ENCODE measurements at regions not wholly inside any gene's neighbourhood (a gene's known extent, or its start where the extent isn't known, plus 50 kb on each side); places are given as distances from the start of the nearest gene placed in this dataset.

- H3K4me1 ChIP-seq (ENCODE audit: control insufficient read depth in 1 of 2, insufficient read depth in 2 of 2, low read length in 2 of 2) = no peaks in the 10 kb centered on the region
- H3K4me2 ChIP-seq (ENCODE audit: low read length) = no peak overlapping the region
- H2AFZ ChIP-seq (ENCODE audit: low read depth, low read length, poor library complexity, severe bottlenecking) = no peak overlapping the region
- no peaks in the 10 kb centered on the region for H3K9me2 ChIP-seq (ENCODE audit: insufficient read depth)
- H3K9me3 ChIP-seq (ENCODE audit: control insufficient read depth in 1 of 2, insufficient read depth in 1 of 2, low read depth in 1 of 2, low read length in 2 of 2) = no peaks in the 10 kb centered on the region
- no peaks in the 10 kb centered on the region for H4K20me1 ChIP-seq (ENCODE audit: insufficient read depth)
- POLR2A ChIA-PET = no interaction called here
- intact Hi-C loops (cut with micrococcal nuclease) = no loop called here
- no peak overlapping the region for H3K9ac ChIP-seq (ENCODE audit: low read length)
- DNase-seq (ENCODE audit: low read depth, low spot score) (no peak), ATAC-seq (no peak)
- CTCF ChIA-PET = no interaction called here
- no peak overlapping the region for H3K4me3 ChIP-seq (replicated peaks in 1 of 2; ENCODE audit: low read depth in 1 of 2, low read length in 2 of 2)
- RAD21 ChIA-PET (ENCODE audit: low non-redundant PET in 1 of 2, low total read pairs in 2 of 2, uncharacterized antibody in 2 of 2, unreplicated experiment in 2 of 2) = no interaction called here
- H3K79me2 ChIP-seq (ENCODE audit: insufficient read depth, low read length) = no peaks in the 10 kb centered on the region
- no peaks in the 10 kb centered on the region for H3K36me3 ChIP-seq (ENCODE audit: control insufficient read depth in 1 of 2, insufficient read depth in 2 of 2, low read length in 2 of 2)
- no peak overlapping the region for H3K27ac ChIP-seq (ENCODE audit: low read depth, low read length)
- H3K27me3 ChIP-seq (ENCODE audit: insufficient read depth, low read length) = no peaks in the 10 kb centered on the region
- no TSS peak for BruUV-seq (replicated peaks)
- no peak for TF ChIP-seq SRF (IDR thresholded peaks at IDR 0.05; ENCODE audit: low read depth)
- no peak for TF ChIP-seq SIN3A (IDR thresholded peaks at IDR 0.05; ENCODE audit: low read depth)
- no peak for TF ChIP-seq ELF1 (IDR thresholded peaks at IDR 0.05; ENCODE audit: borderline replicate concordance, low read depth)
- TF ChIP-seq REST (IDR thresholded peaks at IDR 0.05; ENCODE audit: low read depth) = no peak
- TF ChIP-seq POLR2A (IDR thresholded peaks at IDR 0.05; ENCODE audit: borderline replicate concordance, extremely low read depth, insufficient read depth, insufficient read length) = no peak
- no peak for TF ChIP-seq ZFX (IDR thresholded peaks at IDR 0.05)
- TF ChIP-seq ZNF274 (IDR thresholded peaks at IDR 0.05; ENCODE audit: low read depth, low read length) = no peak
- TF ChIP-seq TCF7L2 (IDR thresholded peaks at IDR 0.05; ENCODE audit: borderline replicate concordance, extremely low read depth, insufficient read depth, insufficient read length) = no peak
- TF ChIP-seq EGR1 (IDR thresholded peaks at IDR 0.05; ENCODE audit: low read depth) = no peak
- TF ChIP-seq MAX (IDR thresholded peaks at IDR 0.05) = no peak
- no peak for TF ChIP-seq ATF3 (IDR thresholded peaks at IDR 0.05)
- no peak for TF ChIP-seq RAD21 (IDR thresholded peaks at IDR 0.05; ENCODE audit: low read depth)
- no peak for TF ChIP-seq EZH2phosphoT487 (IDR thresholded peaks at IDR 0.05; ENCODE audit: borderline replicate concordance)
Observed at GRCh38 chrX:124507246-124507645, 160.9 kb downstream of the SH2D1A start.

Data from HCT116 (cell line).